ENCODE measurements at regions not wholly inside any gene's neighbourhood (a gene's known extent, or its start where the extent isn't known, plus 50 kb on each side); places are given as distances from the start of the nearest gene placed in this dataset.

DNA sequence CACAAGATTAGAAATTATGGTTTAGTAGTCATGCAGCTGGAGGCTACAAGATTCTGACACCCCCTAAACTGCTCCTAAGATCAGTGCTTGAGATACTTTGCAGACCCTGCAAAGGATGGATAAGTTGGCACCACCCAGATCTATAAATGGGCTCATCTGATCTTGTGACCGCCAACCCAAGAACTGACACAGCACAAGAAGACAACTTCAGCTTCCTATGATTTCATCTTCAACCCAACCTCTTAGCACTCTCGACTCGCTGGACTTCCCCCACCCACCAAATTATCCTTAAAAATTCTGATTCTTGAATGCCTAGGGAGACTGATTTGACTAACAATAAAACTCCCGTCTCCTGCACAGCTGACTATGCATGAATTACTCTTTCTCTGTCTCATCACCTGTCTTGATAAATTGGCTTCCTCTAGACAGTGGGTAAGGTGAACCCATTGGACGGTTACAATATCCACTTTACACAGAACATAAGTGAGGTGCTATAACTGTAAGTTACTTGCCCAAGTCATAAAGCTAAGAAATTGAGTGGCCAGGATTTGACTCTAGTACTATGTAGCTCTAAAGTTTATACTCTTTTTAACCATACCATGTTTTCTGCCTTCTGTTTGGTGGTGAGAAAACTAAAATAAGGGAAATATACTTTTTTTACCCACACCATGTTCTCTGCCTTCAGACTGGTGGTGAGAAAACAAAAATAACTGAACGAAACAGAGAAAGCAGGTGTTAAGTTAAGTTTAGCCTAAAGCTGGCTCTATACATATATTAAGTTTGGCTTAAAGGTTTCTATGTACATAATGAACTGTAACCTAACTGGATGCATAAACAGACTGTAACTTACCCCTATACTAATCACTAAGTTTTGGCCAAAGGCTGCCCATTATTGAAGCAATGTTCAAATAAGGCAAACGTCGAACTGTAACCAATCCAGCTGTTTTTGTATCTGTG is 962.3 kb upstream of the NXPH2 start:
- Histone ChIP-seq H3K9me3 (ENCODE audit: control insufficient read depth in 2 of 2, insufficient read depth in 1 of 2, low read depth in 1 of 2, low read length in 1 of 2) (peaks cover 0 to 4% of the 10 kb centered on the region in 2 donors), H3K4me1 (ENCODE audit: control insufficient read depth in 3 of 3, insufficient read depth in 2 of 3, low read depth in 1 of 3, low read length in 2 of 3) (no peaks in the 10 kb centered on the region), H3K4me3 (ENCODE audit: low read depth in 1 of 3, low read length in 3 of 3) (no peak overlapping the region), H3K36me3 (ENCODE audit: control insufficient read depth in 3 of 3, insufficient read depth in 2 of 3, low read depth in 1 of 3, low read length in 3 of 3) (no peaks in the 10 kb centered on the region), H3K27me3 (ENCODE audit: control insufficient read depth in 3 of 3, insufficient read depth in 3 of 3, low read length in 3 of 3) (no peaks in the 10 kb centered on the region), H3K27ac (ENCODE audit: low read depth in 1 of 3, low read length in 2 of 3) (no peak overlapping the region)
- 85 to 87% (median 86%) methylated on average over 8 of the region's 8 CpGs for WGBS, 3 donors
- FAIRE-seq (no peak), DNase-seq (no peak)

- H3K9me3 ChIP-seq (ENCODE audit: control insufficient read depth in 2 of 2, insufficient read depth in 1 of 2, low read depth in 1 of 2, low read length in 1 of 2) = no peaks in the 10 kb centered on the region
- 72 to 82% (median 73%) methylated on average over 2 of the region's 2 CpGs for WGBS, 3 donors
- no peak overlapping the region for H3K27ac ChIP-seq (ENCODE audit: low read depth in 1 of 3, low read length in 2 of 3)
- no peaks in the 10 kb centered on the region for H3K4me1 ChIP-seq (ENCODE audit: control insufficient read depth in 3 of 3, insufficient read depth in 2 of 3, low read depth in 1 of 3, low read length in 2 of 3)
- H3K36me3 ChIP-seq (ENCODE audit: control insufficient read depth in 3 of 3, insufficient read depth in 2 of 3, low read depth in 1 of 3, low read length in 3 of 3) = no peaks in the 10 kb centered on the region
- no peaks in the 10 kb centered on the region for H3K27me3 ChIP-seq (ENCODE audit: control insufficient read depth in 3 of 3, insufficient read depth in 3 of 3, low read length in 3 of 3)
- DNase-seq (no peak), FAIRE-seq (no peak)
- no peak overlapping the region for H3K4me3 ChIP-seq (ENCODE audit: low read depth in 1 of 3, low read length in 3 of 3)
Observed at GRCh38 chr2:139737659-139738058, 957.5 kb upstream of the NXPH2 start.

- no peak overlapping the region for H3K27ac ChIP-seq (ENCODE audit: low read depth in 1 of 3, low read length in 2 of 3)
- H3K4me1 ChIP-seq (ENCODE audit: control insufficient read depth in 3 of 3, insufficient read depth in 2 of 3, low read depth in 1 of 3, low read length in 2 of 3) = no peaks in the 10 kb centered on the region
- FAIRE-seq (no peak), DNase-seq (no peak)
- H3K4me3 ChIP-seq (ENCODE audit: low read depth in 1 of 3, low read length in 3 of 3) = no peak overlapping the region
- H3K27me3 ChIP-seq (ENCODE audit: control insufficient read depth in 3 of 3, insufficient read depth in 3 of 3, low read length in 3 of 3) = no peaks in the 10 kb centered on the region
- no peaks in the 10 kb centered on the region for H3K36me3 ChIP-seq (ENCODE audit: control insufficient read depth in 3 of 3, insufficient read depth in 2 of 3, low read depth in 1 of 3, low read length in 3 of 3)
- WGBS, 3 donors = 48 to 74% (median 57%) methylated on average over 4 of the region's 4 CpGs
- H3K9me3 ChIP-seq (ENCODE audit: control insufficient read depth in 2 of 2, insufficient read depth in 1 of 2, low read depth in 1 of 2, low read length in 1 of 2) = no peaks in the 10 kb centered on the region
Observed at GRCh38 chr2:139730197-139730596, 950.0 kb upstream of the NXPH2 start.

DNA sequence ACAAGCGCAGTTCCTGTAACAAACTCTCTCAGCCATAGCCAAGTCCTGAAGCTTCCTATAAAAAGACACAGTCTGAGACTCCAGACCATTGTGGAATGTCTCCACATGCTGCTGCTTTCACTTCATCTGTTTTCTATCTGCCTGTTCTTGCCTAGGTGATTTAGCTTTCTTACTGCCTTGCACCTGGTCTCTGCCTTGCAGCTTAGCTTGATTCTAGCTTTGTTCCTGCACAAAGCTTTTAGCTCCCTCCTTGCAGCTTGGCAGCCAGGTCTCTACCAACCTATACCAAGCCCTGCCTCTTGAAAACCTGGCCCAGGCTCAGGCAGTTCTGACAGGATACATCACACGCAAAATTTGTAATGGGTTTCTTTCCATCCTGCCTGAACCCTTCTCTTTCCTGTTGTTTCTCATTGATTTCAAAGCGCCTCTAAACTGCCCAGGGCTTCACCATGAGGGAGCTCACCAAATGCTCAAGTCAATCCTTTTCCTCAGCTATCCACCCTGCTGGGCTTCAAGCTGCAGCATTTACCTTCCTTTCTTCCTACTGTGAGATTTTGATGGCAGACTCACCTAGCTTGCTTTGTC is 941.3 kb upstream of the NXPH2 start:
- no peak overlapping the region for H3K4me3 ChIP-seq (ENCODE audit: low read depth in 1 of 3, low read length in 3 of 3)
- H3K27me3 ChIP-seq (ENCODE audit: control insufficient read depth in 3 of 3, insufficient read depth in 3 of 3, low read length in 3 of 3) = no peaks in the 10 kb centered on the region
- WGBS, 3 donors = 57 to 76% (median 70%) methylated on average over 3 of the region's 3 CpGs
- no peaks in the 10 kb centered on the region for H3K36me3 ChIP-seq (ENCODE audit: control insufficient read depth in 3 of 3, insufficient read depth in 2 of 3, low read depth in 1 of 3, low read length in 3 of 3)
- DNase-seq = no peak
- H3K27ac ChIP-seq (ENCODE audit: low read depth in 1 of 3, low read length in 2 of 3) = no peak overlapping the region
- no peak for FAIRE-seq
- no peaks in the 10 kb centered on the region for H3K4me1 ChIP-seq (ENCODE audit: control insufficient read depth in 3 of 3, insufficient read depth in 2 of 3, low read depth in 1 of 3, low read length in 2 of 3)
- no peaks in the 10 kb centered on the region for H3K9me3 ChIP-seq (ENCODE audit: control insufficient read depth in 2 of 2, insufficient read depth in 1 of 2, low read depth in 1 of 2, low read length in 1 of 2)

DNA sequence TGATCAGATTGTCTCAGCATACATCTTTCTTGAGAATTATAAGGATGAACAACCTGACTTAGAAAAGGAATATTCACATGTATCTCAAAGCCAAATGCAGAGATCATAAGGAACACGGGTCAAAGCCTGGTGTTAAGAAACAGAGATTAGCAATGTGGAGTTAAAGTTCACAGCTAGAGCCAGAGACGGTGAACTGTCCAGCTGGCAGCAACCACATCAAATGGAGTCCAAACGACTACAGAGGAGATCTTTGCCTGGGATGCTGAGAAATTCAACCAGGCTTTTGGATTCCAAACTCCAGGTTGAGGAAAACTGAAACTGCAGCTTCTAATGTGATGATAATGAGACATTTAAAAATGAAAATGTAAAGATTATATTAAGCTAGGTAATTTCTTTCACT is 939.9 kb upstream of the NXPH2 start:
- Histone ChIP-seq H3K9me3 (ENCODE audit: control insufficient read depth in 2 of 2, insufficient read depth in 1 of 2, low read depth in 1 of 2, low read length in 1 of 2) (no peaks in the 10 kb centered on the region), H3K27ac (ENCODE audit: low read depth in 1 of 3, low read length in 2 of 3) (no peak overlapping the region), H3K27me3 (ENCODE audit: control insufficient read depth in 3 of 3, insufficient read depth in 3 of 3, low read length in 3 of 3) (no peaks in the 10 kb centered on the region), H3K4me1 (ENCODE audit: control insufficient read depth in 3 of 3, insufficient read depth in 2 of 3, low read depth in 1 of 3, low read length in 2 of 3) (no peaks in the 10 kb centered on the region), H3K4me3 (ENCODE audit: low read depth in 1 of 3, low read length in 3 of 3) (no peak overlapping the region), H3K36me3 (ENCODE audit: control insufficient read depth in 3 of 3, insufficient read depth in 2 of 3, low read depth in 1 of 3, low read length in 3 of 3) (no peaks in the 10 kb centered on the region)
- no peak for FAIRE-seq
- 34 to 52% (median 36%) methylated on average over 3 of the region's 3 CpGs for WGBS, 3 donors
- no peak for DNase-seq

DNA sequence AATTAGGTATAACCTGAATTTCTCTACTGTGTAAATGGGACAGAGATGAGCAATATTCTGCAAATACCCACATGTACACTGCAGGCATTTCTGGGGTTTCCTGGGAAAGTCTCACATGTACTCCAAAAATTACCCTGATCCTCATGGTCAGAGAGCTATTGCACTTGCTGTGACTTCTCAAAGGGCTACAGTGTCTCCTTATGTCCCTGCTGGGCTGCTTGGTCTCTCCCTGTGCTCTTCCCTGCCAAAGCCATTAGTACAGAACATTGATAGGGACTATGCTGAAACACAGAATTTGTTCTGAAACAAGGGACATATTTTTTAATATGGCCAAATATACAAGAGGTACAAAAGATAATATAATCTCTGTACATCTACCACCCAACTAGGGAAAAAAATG is 924.4 kb upstream of the NXPH2 start:
- Histone ChIP-seq H3K36me3 (ENCODE audit: control insufficient read depth in 3 of 3, insufficient read depth in 2 of 3, low read depth in 1 of 3, low read length in 3 of 3) (no peaks in the 10 kb centered on the region), H3K9me3 (ENCODE audit: control insufficient read depth in 2 of 2, insufficient read depth in 1 of 2, low read depth in 1 of 2, low read length in 1 of 2) (no peaks in the 10 kb centered on the region), H3K27me3 (ENCODE audit: control insufficient read depth in 3 of 3, insufficient read depth in 3 of 3, low read length in 3 of 3) (no peaks in the 10 kb centered on the region), H3K4me3 (ENCODE audit: low read depth in 1 of 3, low read length in 3 of 3) (no peak overlapping the region), H3K27ac (ENCODE audit: low read depth in 1 of 3, low read length in 2 of 3) (no peak overlapping the region), H3K4me1 (ENCODE audit: control insufficient read depth in 3 of 3, insufficient read depth in 2 of 3, low read depth in 1 of 3, low read length in 2 of 3) (no peaks in the 10 kb centered on the region)
- DNase-seq (no peak), FAIRE-seq (no peak)

GRCh38 chr2:139694327-139694726 is 914.1 kb upstream of the NXPH2 start:
- Histone ChIP-seq H3K36me3 (ENCODE audit: control insufficient read depth in 3 of 3, insufficient read depth in 2 of 3, low read depth in 1 of 3, low read length in 3 of 3) (no peaks in the 10 kb centered on the region), H3K27me3 (ENCODE audit: control insufficient read depth in 3 of 3, insufficient read depth in 3 of 3, low read length in 3 of 3) (no peaks in the 10 kb centered on the region), H3K4me3 (ENCODE audit: low read depth in 1 of 3, low read length in 3 of 3) (no peak overlapping the region), H3K27ac (ENCODE audit: low read depth in 1 of 3, low read length in 2 of 3) (no peak overlapping the region), H3K9me3 (ENCODE audit: control insufficient read depth in 2 of 2, insufficient read depth in 1 of 2, low read depth in 1 of 2, low read length in 1 of 2) (no peaks in the 10 kb centered on the region), H3K4me1 (ENCODE audit: control insufficient read depth in 3 of 3, insufficient read depth in 2 of 3, low read depth in 1 of 3, low read length in 2 of 3) (no peaks in the 10 kb centered on the region)
- FAIRE-seq = no peak
- WGBS, 3 donors = 40 to 76% (median 64%) methylated on average over 1 of the region's 1 CpG
- no peak for DNase-seq

- FAIRE-seq = no peak
- no peak for DNase-seq
- no peaks in the 10 kb centered on the region for H3K27me3 ChIP-seq (ENCODE audit: control insufficient read depth in 3 of 3, insufficient read depth in 3 of 3, low read length in 3 of 3)
- H3K9me3 ChIP-seq (ENCODE audit: control insufficient read depth in 2 of 2, insufficient read depth in 1 of 2, low read depth in 1 of 2, low read length in 1 of 2) = no peaks in the 10 kb centered on the region
- no peak overlapping the region for H3K4me3 ChIP-seq (ENCODE audit: low read depth in 1 of 3, low read length in 3 of 3)
- no peak overlapping the region for H3K27ac ChIP-seq (ENCODE audit: low read depth in 1 of 3, low read length in 2 of 3)
- no peaks in the 10 kb centered on the region for H3K4me1 ChIP-seq (ENCODE audit: control insufficient read depth in 3 of 3, insufficient read depth in 2 of 3, low read depth in 1 of 3, low read length in 2 of 3)
- WGBS, 3 donors = 59 to 80% (median 71%) methylated on average over 3 of the region's 3 CpGs
- H3K36me3 ChIP-seq (ENCODE audit: control insufficient read depth in 3 of 3, insufficient read depth in 2 of 3, low read depth in 1 of 3, low read length in 3 of 3) = no peaks in the 10 kb centered on the region
Observed at GRCh38 chr2:139686205-139686604, 906.0 kb upstream of the NXPH2 start.

All from small intestine (tissue), 7 donors.